Urinary bladder (tissue), 3 donors: ENCODE measurements at regions not wholly inside any gene's neighbourhood (a gene's known extent, or its start where the extent isn't known, plus 50 kb on each side); places are given as distances from the start of the nearest gene placed in this dataset.
A peak's percentile ranks its signal among the peaks of the same experiment; 100 is the strongest.

Experiments used
- DNase-seq: peaks from one replicate; pipeline ENCODE4 v3.0.0-alpha.2; 2015; ENCODE audit errors: extremely low spot score
- H3K27ac ChIP-seq: one replicate; pipeline ENCODE4 v1.5.1; 2013; ENCODE audit warnings: low read depth, mild to moderate bottlenecking, moderate library complexity
- H3K36me3 ChIP-seq: one replicate; pipeline ENCODE4 v1.6.1; 2013; ENCODE audit warnings: mild to moderate bottlenecking, moderate library complexity; ENCODE audit not compliant: insufficient read depth
- H3K4me1 ChIP-seq: one replicate; pipeline ENCODE4 v1.6.1; 2013; ENCODE audit warnings: mild to moderate bottlenecking, moderate library complexity; ENCODE audit not compliant: insufficient read depth
- H3K4me3 ChIP-seq: one replicate; pipeline ENCODE4 v1.5.1; 2013; ENCODE audit warnings: low read depth, low read length
- WGBS: extraction: QIAGEN DNeasy Blood & Tissue Kit; methylation state at CpG from one replicate; pipeline ENCODE4 v1.1.7; 2013; 5-methylcytosine and 5-hydroxymethylcytosine counted together
- donor health status: healthy with polysubstance abuse.
- donor health status: healthy.

DNA sequence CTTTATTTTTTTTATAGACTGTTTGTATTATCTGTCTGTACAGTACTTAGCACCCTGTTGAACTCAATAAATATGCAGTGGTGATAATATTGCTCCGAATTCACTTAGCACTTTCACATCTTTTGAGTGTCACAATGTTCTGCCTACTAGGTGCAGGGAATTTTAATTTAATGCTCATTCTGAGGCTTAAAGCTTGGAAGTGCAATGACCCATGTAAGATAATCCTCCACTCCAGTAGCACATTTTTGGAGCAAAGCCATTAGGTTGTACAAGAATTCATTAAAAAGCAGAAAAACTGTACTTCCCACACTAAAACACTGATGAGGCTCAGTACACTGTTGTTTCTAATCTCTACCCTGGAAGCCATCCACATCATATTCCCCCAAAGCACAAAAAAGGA lies 255.3 kb upstream of the MTNR1B start:
- no peak overlapping the region for H3K27ac ChIP-seq
- no peak overlapping the region for H3K4me3 ChIP-seq
- DNase-seq, result no peak
- no peaks in the 10 kb centered on the region for H3K4me1 ChIP-seq
- no peaks in the 10 kb centered on the region for H3K36me3 ChIP-seq
- WGBS, result 32% methylated on average over 1 of the region's 1 CpG

DNA sequence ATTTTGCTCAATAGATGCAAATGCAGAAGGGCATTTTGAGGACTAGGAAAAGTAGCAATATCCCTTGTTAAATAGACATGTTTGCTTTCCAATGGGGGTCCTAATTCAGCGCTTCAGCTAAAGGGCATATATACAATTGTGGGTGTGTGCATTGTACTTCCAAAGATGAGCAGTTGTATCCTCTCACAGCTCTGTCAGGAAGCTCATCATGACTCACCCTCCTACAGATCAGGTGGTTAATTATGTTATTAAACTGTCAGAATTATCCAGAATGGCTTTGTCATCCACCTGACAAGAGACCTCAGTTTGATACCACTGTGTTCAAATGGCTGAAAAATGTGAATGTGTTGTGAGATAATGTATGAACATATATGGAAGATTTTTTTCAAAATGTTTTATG lies 252.2 kb upstream of the MTNR1B start:
- DNase-seq, result no peak
- Histone ChIP-seq H3K4me3 (no peak overlapping the region), H3K4me1 (no peaks in the 10 kb centered on the region), H3K27ac (no peak overlapping the region), H3K36me3 (no peaks in the 10 kb centered on the region)
- WGBS, result 96% methylated on average over 1 of the region's 1 CpG

DNA sequence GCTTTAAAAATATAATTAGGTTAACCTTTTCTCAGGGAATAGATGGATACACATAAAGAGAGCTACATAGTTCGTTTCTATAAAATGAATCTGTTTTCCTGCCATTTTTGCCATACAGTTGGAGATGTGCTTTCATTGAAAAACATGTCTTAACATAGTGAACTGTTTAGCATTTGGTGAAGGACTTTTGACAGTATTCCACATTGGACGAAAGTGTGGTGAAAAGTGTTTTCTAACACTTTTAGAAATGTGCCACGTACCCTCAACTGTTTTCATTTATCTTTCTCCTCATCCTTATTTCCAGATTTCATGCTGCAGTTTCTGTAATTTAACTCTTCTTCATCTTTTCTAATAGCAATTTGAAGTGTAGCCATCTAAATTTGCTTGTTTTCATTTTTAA lies 249.1 kb upstream of the MTNR1B start:
- H3K36me3 ChIP-seq, result no peaks in the 10 kb centered on the region
- WGBS, result 73% methylated on average over 3 of the region's 3 CpGs
- no peaks in the 10 kb centered on the region for H3K4me1 ChIP-seq
- no peak overlapping the region for H3K27ac ChIP-seq
- DNase-seq, result no peak
- no peak overlapping the region for H3K4me3 ChIP-seq

DNA sequence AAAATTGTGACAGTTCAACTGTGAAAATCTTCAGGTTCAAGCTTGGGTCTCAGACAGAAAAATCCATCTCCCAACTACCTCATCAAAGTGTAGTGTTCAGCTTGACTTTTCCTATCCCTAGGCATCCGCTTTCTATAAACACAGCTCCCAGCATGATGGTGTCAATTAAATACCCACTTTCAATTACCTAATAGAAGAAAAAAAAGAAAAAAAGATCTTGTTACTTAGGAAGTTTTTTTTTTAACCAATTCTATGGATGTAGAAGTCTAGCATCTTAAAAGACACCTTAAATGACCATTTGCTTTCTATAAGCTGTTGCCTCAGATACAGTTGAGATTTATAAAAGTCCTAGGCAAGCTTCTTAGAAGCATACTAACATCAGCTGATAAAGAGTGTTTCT lies 244.1 kb upstream of the MTNR1B start:
- Histone ChIP-seq H3K36me3 (no peaks in the 10 kb centered on the region), H3K4me1 (no peaks in the 10 kb centered on the region), H3K27ac (no peak overlapping the region), H3K4me3 (no peak overlapping the region)
- DNase-seq, result no peak
- 93% methylated on average over 1 of the region's 1 CpG for WGBS

DNA sequence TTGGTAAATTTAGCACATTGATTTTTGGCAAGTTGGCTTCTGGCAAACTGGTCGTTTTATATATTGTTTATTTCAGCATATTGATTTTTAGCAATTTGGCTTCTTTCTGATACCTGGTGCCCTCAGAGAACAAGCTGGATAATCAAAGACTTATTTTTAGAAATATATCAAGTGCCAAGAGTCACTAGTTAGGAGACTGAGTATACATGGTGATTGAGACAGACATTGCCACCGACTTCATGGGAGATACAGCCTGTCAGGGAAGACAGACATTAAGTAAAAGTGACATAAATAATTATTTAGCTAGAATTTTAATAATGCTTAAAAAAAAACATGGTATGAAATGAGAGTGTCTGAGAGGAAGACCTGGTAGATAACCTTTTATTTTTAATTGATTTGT lies 242.3 kb upstream of the MTNR1B start:
- no peak for DNase-seq
- WGBS, result 85% methylated on average over 2 of the region's 2 CpGs
- H3K4me1 ChIP-seq, result no peaks in the 10 kb centered on the region
- no peaks in the 10 kb centered on the region for H3K36me3 ChIP-seq
- no peak overlapping the region for H3K27ac ChIP-seq
- no peak overlapping the region for H3K4me3 ChIP-seq

DNA sequence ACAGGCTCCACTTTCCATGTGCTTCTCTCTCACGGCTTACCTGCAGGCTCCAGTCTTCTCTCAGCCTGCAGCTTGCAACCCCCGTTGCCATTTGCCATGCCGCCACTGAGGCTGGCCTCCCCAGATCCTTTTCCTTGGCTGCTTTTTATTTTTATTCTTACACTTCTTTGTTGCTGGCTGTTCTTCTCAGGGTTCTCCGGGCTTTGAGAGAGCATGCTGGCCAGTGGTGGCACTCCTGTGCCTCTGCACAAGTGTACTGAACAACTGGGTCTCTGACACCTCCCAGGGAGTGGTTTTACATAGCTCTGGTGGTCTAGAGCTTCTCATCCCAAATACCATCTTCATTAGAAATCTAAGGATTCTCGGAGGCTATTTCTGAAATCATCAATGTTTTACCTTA lies 241.7 kb upstream of the MTNR1B start:
- WGBS, result 93% methylated on average over 5 of the region's 5 CpGs

DNA sequence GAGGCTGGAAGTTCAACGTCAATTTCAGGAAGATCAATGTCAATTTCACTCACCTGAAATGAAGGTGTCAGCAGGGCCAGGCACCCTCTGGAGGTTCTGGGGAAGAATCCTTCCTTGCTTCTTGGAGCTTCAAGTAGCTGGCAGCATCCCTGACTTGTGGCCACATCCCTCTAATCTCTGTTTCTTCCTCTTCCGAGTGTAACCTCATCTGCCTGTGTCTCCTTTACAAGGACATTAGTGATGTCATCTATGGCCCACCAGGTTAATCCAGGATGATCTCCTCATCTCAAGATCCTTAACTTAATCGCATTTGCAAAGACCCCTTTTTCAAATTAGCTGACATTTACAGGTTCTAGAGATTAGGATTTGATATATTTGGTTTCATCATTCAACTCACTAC lies 240.8 kb upstream of the MTNR1B start:
- DNase-seq, result no peak
- Histone ChIP-seq H3K36me3 (no peaks in the 10 kb centered on the region), H3K4me3 (no peak overlapping the region), H3K27ac (no peak overlapping the region), H3K4me1 (no peaks in the 10 kb centered on the region)
- 58% methylated on average over 3 of the region's 3 CpGs for WGBS

More for the DNA sequence above, 241.7 kb upstream of the MTNR1B start:
- Histone ChIP-seq H3K36me3 (no peaks in the 10 kb centered on the region), H3K4me3 (no peak overlapping the region), H3K27ac (no peak overlapping the region), H3K4me1 (no peaks in the 10 kb centered on the region)
- no peak for DNase-seq

DNA sequence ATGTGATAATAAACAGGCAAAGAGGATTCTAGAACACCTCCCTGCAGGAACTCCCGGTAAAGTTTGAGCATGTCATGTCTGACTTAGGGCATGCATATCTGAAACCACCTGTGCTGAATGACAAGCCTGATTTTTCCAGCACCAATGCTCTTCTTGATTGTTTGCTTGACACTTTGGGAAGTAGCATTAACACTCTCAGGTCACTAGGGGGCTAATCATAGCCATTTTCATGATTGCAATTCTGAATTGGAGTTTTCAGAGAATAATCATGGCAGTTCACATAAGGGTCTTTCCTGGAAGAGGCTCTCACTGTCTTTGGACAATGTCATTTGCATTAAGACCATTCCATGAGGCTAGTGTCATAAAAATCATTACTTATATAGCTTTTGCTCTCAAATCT lies 234.4 kb upstream of the MTNR1B start:
- H3K4me3 ChIP-seq, result no peak overlapping the region
- no peaks in the 10 kb centered on the region for H3K36me3 ChIP-seq
- H3K27ac ChIP-seq, result no peak overlapping the region
- 91% methylated on average over 1 of the region's 1 CpG for WGBS
- DNase-seq, result no peak
- H3K4me1 ChIP-seq, result no peaks in the 10 kb centered on the region

DNA sequence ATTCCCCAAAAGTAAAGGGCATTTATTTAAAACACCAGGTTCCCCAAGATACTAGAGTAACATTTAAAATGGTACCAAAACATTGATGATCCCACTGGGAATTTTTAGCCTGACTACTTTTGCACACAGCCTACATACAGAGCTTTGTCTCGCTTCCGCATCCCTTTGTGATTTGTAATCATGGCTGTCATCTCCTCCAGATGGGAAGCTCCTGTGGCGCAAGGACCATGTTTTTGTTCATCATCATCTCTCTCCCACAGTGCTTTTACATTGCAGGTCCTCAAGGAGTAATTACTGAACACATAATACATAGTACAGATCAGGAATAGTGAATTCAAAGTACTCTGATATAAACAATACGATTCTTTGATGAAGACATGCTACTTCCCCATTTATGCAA lies 231.2 kb upstream of the MTNR1B start:
- H3K27ac ChIP-seq, result no peak overlapping the region
- H3K4me3 ChIP-seq, result no peak overlapping the region
- DNase-seq, result no peak
- no peaks in the 10 kb centered on the region for H3K36me3 ChIP-seq
- no peaks in the 10 kb centered on the region for H3K4me1 ChIP-seq
- 97% methylated on average over 4 of the region's 4 CpGs for WGBS

DNA sequence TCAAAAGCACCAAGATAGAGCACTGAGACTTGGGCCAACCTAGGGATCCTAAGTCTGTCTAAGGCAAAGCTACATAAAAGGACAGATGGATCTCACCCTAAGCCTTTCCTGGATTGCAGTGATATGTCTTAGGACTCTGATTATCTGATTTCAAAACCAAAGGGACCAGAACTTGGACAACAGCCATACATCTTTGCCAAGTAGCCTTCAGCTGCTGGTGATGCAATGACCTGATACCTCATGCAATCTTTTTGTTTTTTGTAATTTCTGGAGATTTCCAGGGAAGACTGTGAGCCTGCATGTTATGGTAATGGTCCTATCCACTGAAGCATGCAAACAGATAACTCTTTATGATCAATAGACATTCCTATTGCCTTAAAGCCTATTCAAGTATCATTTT lies 230.4 kb upstream of the MTNR1B start:
- Histone ChIP-seq H3K4me3 (no peak overlapping the region), H3K27ac (no peak overlapping the region), H3K36me3 (no peaks in the 10 kb centered on the region), H3K4me1 (no peaks in the 10 kb centered on the region)
- DNase-seq, result no peak

DNA sequence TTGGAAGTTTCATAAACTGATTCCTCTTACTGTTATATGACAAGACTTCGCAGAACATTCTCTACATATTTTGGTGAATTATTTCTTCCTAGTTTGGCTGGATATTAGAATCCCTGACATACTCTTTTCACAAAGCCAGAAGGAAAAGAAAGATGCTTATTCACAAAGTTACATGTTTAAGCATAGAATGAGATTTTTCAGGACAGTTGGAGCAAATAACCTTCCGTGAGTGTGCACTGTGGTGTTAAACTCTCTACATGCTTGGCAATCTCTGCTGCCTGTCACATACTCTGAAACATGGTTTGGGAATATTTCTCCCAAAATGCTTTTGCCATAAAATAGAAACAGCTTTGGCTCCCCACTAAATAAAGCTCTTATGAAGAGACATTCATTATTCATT lies 230.0 kb upstream of the MTNR1B start:
- Histone ChIP-seq H3K4me1 (no peaks in the 10 kb centered on the region), H3K4me3 (no peak overlapping the region), H3K27ac (peak overlapping the region; percentile 5), H3K36me3 (no peaks in the 10 kb centered on the region)
- no peak for DNase-seq
- WGBS, result 65% methylated on average over 2 of the region's 2 CpGs

DNA sequence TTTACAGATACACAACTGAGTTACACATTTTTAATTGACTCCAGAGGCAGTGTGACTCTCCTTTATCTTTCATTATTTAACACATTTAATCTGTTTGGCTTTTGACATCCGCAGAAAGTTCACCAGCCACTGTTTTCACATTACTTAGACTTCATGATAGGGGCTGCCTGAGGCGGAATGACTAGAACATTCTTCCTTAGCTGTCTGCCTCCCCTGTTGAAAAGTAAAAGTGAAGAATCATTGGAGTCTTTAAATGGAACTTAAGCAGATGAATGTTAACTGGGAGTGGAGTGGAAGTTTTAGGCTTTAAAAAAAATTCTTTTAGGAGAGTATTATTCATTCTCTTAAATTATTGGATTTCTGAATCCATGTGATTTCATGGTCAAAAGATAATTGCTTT lies 229.2 kb upstream of the MTNR1B start:
- 76% methylated on average over 2 of the region's 2 CpGs for WGBS
- Histone ChIP-seq H3K27ac (no peak overlapping the region), H3K4me1 (no peaks in the 10 kb centered on the region), H3K4me3 (no peak overlapping the region), H3K36me3 (no peaks in the 10 kb centered on the region)
- no peak for DNase-seq

DNA sequence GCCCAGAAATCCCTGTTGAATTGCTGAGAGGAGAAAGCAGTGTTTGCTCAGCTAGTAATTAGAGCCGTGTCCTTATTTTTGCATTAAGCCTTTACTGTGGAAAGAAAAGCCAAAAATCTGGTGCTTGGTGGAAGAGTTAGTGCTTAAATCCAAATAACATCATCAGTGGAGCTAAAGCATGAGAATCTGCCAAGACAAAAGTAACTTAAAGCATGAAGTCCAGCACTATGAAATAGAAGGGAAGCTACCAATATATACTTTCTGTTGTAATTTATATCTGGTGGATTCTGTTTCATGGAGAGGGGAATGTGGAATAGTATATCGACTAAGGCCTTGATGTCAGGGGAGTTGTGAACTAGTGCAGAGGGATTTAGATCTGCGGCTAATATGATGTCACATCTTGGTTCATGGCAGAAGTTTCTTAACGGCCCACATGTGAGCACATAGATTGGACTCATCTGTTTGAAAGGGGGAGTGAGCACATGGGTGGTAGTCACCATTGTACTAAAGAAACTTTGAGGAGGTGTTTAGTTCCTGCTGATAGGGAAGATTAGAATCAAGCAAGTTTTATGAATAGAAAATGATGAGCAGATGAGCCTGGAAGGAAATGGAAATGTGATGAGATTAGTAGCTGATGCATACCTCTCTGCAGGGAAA lies 224.4 kb upstream of the MTNR1B start:
- Histone ChIP-seq H3K4me1 (no peaks in the 10 kb centered on the region), H3K36me3 (no peaks in the 10 kb centered on the region), H3K4me3 (no peak overlapping the region), H3K27ac (no peak overlapping the region)
- no peak for DNase-seq
- 78% methylated on average over 4 of the region's 4 CpGs for WGBS

DNA sequence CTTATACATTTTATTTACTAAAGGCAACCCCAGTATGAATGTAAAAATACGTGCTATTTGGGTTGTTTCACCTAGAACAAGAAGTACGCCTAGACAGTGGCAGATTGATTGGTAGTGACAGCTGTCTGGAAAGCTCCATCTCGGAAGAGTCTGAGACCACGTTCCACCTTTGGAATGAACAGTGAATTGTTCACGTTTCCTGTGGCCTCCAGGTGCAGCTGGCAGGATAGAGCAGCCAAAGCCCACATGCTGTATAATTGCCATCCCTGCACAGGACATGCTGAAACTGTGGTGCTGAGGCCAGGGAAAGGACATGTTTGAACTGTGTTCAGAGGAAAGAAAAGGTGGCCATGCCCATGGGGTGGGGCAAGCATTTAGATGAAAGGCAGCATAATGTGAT lies 218.7 kb upstream of the MTNR1B start:
- no peaks in the 10 kb centered on the region for H3K36me3 ChIP-seq
- DNase-seq, result no peak
- H3K4me3 ChIP-seq, result no peak overlapping the region
- 84% methylated on average over 5 of the region's 5 CpGs for WGBS
- no peak overlapping the region for H3K27ac ChIP-seq
- no peaks in the 10 kb centered on the region for H3K4me1 ChIP-seq

DNA sequence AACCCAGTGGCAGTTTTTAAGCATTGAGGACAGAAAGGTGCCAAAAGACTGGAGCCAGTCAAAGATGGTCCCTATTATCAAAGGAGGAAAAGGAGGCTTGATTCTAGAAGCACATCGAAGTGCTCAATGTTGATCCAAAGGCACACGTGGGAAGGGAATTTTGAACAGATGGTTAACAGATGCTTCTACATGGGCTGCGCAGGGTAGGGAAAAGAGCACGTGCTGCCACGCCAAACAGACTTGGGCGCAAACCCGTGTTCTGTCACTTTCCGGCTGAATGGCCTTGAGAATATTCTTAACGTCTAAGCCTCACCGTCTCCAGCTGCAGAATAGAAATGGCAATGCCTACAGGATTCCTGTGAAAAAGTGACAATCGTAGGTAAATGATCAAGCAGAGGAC lies 217.9 kb upstream of the MTNR1B start:
- H3K4me1 ChIP-seq, result no peaks in the 10 kb centered on the region
- no peaks in the 10 kb centered on the region for H3K36me3 ChIP-seq
- no peak overlapping the region for H3K27ac ChIP-seq
- WGBS, result 78% methylated on average over 11 of the region's 11 CpGs
- H3K4me3 ChIP-seq, result no peak overlapping the region
- no peak for DNase-seq
